H9 (cell line): ENCODE measurements at regions not wholly inside any gene's neighbourhood (a gene's known extent, or its start where the extent isn't known, plus 50 kb on each side); places are given as distances from the start of the nearest gene placed in this dataset.

ENCODE experiments used
- DNase-seq: peaks from one replicate; pipeline ENCODE4 v3.0.0-alpha.2; 2017
- H2AFZ ChIP-seq: one replicate; pipeline ENCODE4 v1.6.1; 2013; ENCODE audit warnings: mild to moderate bottlenecking, low read length, control low read depth, moderate library complexity
- H2AK5ac ChIP-seq: 2 replicates; pipeline ENCODE4 v1.6.1; 2013; ENCODE audit warnings: low read length, control low read depth, mixed read lengths; ENCODE audit not compliant: insufficient read length
- H2BK120ac ChIP-seq: one replicate; pipeline ENCODE4 v1.6.1; 2013; ENCODE audit warnings: low read depth, mild to moderate bottlenecking, low read length, control low read depth, inconsistent platforms; ENCODE audit not compliant: poor library complexity, severe bottlenecking
- H2BK12ac ChIP-seq: 2 replicates; pipeline ENCODE4 v1.6.1; 2013; ENCODE audit warnings: low read length, control low read depth, mixed read lengths, low read depth; ENCODE audit not compliant: insufficient read length
- H2BK15ac ChIP-seq: 2 replicates; pipeline ENCODE4 v1.6.1; 2013; ENCODE audit warnings: low read depth, low read length, control low read depth
- H2BK20ac ChIP-seq: one replicate; pipeline ENCODE4 v1.6.1; 2013; ENCODE audit warnings: low read depth, mild to moderate bottlenecking, low read length, control low read depth, inconsistent platforms; ENCODE audit not compliant: poor library complexity, severe bottlenecking
- H2BK5ac ChIP-seq: 2 replicates; pipeline ENCODE4 v1.6.1; 2013; ENCODE audit warnings: low read length, control low read depth, mixed read lengths; ENCODE audit not compliant: insufficient read length
- H3K14ac ChIP-seq: 2 replicates; pipeline ENCODE4 v1.6.1; 2013; ENCODE audit warnings: low read length, control low read depth; ENCODE audit not compliant: insufficient read depth
- H3K18ac ChIP-seq: 2 replicates; pipeline ENCODE4 v1.6.1; 2013; ENCODE audit warnings: low read depth, mild to moderate bottlenecking, mixed read lengths, low read length, control low read depth; ENCODE audit not compliant: insufficient read length
- H3K23ac ChIP-seq: 2 replicates; pipeline ENCODE4 v1.6.1; 2013; ENCODE audit warnings: low read length, control low read depth, mixed read lengths, low read depth; ENCODE audit not compliant: insufficient read length
- H3K23me2 ChIP-seq: 2 replicates; pipeline ENCODE4 v1.6.1; 2013; ENCODE audit warnings: low read depth, mild to moderate bottlenecking, mixed read lengths, low read length, control low read depth; ENCODE audit not compliant: insufficient read length, poor library complexity, severe bottlenecking
- H3K27ac ChIP-seq: 2 replicates; pipeline ENCODE4 v1.5.1; 2013; ENCODE audit warnings: low read length, control low read depth, mixed read lengths, low read depth; ENCODE audit not compliant: insufficient read length
- H3K27me3 ChIP-seq: 2 replicates; pipeline ENCODE4 v1.6.1; 2013; ENCODE audit warnings: low read length, control low read depth, inconsistent platforms; ENCODE audit not compliant: insufficient read depth
- H3K4ac ChIP-seq: 2 replicates; pipeline ENCODE4 v1.6.1; 2013; ENCODE audit warnings: low read depth, mild to moderate bottlenecking, control low read depth, inconsistent platforms, low read length, moderate library complexity
- H3K4me1 ChIP-seq: 2 replicates; pipeline ENCODE4 v1.6.1; 2013; ENCODE audit warnings: low read length, control low read depth, inconsistent platforms; ENCODE audit not compliant: insufficient read depth
- H3K4me2 ChIP-seq: 2 replicates; pipeline ENCODE4 v1.6.1; 2013; ENCODE audit warnings: low read length, control low read depth, mixed read lengths; ENCODE audit not compliant: insufficient read length, insufficient read depth
- H3K56ac ChIP-seq: 2 replicates; pipeline ENCODE4 v1.6.1; 2013; ENCODE audit warnings: low read depth, mild to moderate bottlenecking, mixed read lengths, low read length, control low read depth; ENCODE audit not compliant: insufficient read length
- H3K79me1 ChIP-seq: 2 replicates; pipeline ENCODE4 v1.6.1; 2013; ENCODE audit warnings: low read depth, mild to moderate bottlenecking, moderate library complexity, low read length, control low read depth, inconsistent platforms; ENCODE audit not compliant: insufficient read depth, poor library complexity, severe bottlenecking
- H3K79me2 ChIP-seq: 2 replicates; pipeline ENCODE4 v1.6.1; 2013; ENCODE audit warnings: low read length, control low read depth, inconsistent platforms; ENCODE audit not compliant: insufficient read depth
- H3K9ac ChIP-seq: 2 replicates; pipeline ENCODE4 v1.6.1; 2013; ENCODE audit warnings: low read length, control low read depth, mixed read lengths; ENCODE audit not compliant: insufficient read length; ENCODE audit errors: extremely low read depth
- H3K9me3 ChIP-seq: one replicate; pipeline ENCODE4 v1.6.1; 2013; ENCODE audit warnings: low read depth, low read length, inconsistent platforms; ENCODE audit not compliant: control insufficient read depth
- H3T11ph ChIP-seq: one replicate; pipeline ENCODE4 v1.6.1; 2013; ENCODE audit warnings: mild to moderate bottlenecking, low read length, control low read depth, inconsistent platforms
- H4K20me1 ChIP-seq: one replicate; pipeline ENCODE4 v1.6.1; 2013; ENCODE audit not compliant: control insufficient read depth, insufficient read length, insufficient read depth
- H4K5ac ChIP-seq: 2 replicates; pipeline ENCODE4 v1.6.1; 2013; ENCODE audit warnings: low read depth, mild to moderate bottlenecking, mixed read lengths, low read length, control low read depth; ENCODE audit not compliant: insufficient read length
- H4K8ac ChIP-seq: replicated peaks from 2 replicates; pipeline ENCODE4 v1.6.1; 2013; ENCODE audit warnings: low read length, control low read depth, mixed read lengths, low read depth; ENCODE audit not compliant: insufficient read length
- H4K91ac ChIP-seq: 2 replicates; pipeline ENCODE4 v1.6.1; 2013; ENCODE audit warnings: low read depth, mild to moderate bottlenecking, moderate library complexity, mixed read lengths, low read length, control low read depth; ENCODE audit not compliant: insufficient read length
- H3K27ac Mint-ChIP-seq, 3 experiments: 2 replicates in 2 of 3; 3 replicates in 1 of 3; pipeline ENCODE4 v1.8.0; 2020 to 2021; ENCODE audit warnings: mixed read lengths in 3 of 3, mild to moderate bottlenecking in 1 of 3, moderate library complexity in 1 of 3
- H3K27me3 Mint-ChIP-seq: 2 replicates; pipeline ENCODE4 v1.8.0; 2021; ENCODE audit warnings: low read depth, mild to moderate bottlenecking, moderate library complexity, mixed read lengths
- H3K36me3 Mint-ChIP-seq, 3 experiments: 2 replicates in 2 of 3; 3 replicates in 1 of 3; pipeline ENCODE4 v1.8.0; 2020 to 2021; ENCODE audit warnings: low read depth in 3 of 3, mixed read lengths in 3 of 3; ENCODE audit not compliant: insufficient read depth in 1 of 3
- H3K4me1 Mint-ChIP-seq, 2 experiments: 2 replicates each; pipeline ENCODE4 v1.8.0; 2020; ENCODE audit warnings: mixed read lengths in 2 of 2
- H3K4me3 Mint-ChIP-seq, 2 experiments: 2 replicates in 1 of 2; 3 replicates in 1 of 2; pipeline ENCODE4 v1.8.0; 2020 to 2021; ENCODE audit warnings: mild to moderate bottlenecking in 2 of 2, mixed read lengths in 2 of 2, moderate library complexity in 1 of 2
- H3K9me3 Mint-ChIP-seq, 2 experiments: 2 replicates in 1 of 2; 3 replicates in 1 of 2; pipeline ENCODE4 v1.8.0; 2020; ENCODE audit warnings: mild to moderate bottlenecking in 2 of 2, mixed read lengths in 2 of 2, moderate library complexity in 1 of 2
- CTCF ChIP-seq: fragments of 200-600 bp; sonication (generic); conservative IDR thresholded peaks from 3 replicates; pipeline ENCODE4 v1.8.0; 2021; ENCODE audit warnings: antibody characterized with exemption, mild to moderate bottlenecking
- WGBS: extraction: QIAGEN DNeasy Blood & Tissue Kit; methylation state at CpG from one replicate; pipeline ENCODE4 v1.1.7; 2013; ENCODE audit warnings: missing lambda C conversion rate, low lambda C conversion rate, mixed read lengths; ENCODE audit not compliant: insufficient read length; ENCODE audit errors: extremely low coverage; 5-methylcytosine and 5-hydroxymethylcytosine counted together

GRCh38 chr7:1289666-1290025 lies 57.0 kb downstream of the UNCX start:
- Histone ChIP-seq H3K23ac (no peak overlapping the region), H4K20me1 (no peaks in the 10 kb centered on the region), H2BK15ac (no peak overlapping the region), H3K9me3 (no peaks in the 10 kb centered on the region), H3K23me2 (no peaks in the 10 kb centered on the region), H3K4me2 (peak overlapping the region; percentile 84), H3K14ac (no peak overlapping the region), H2AK5ac (no peak overlapping the region), H2BK5ac (no peak overlapping the region), H3K79me1 (no peaks in the 10 kb centered on the region), H3K79me2 (no peaks in the 10 kb centered on the region), H2AFZ (no peak overlapping the region), H2BK20ac (no peak overlapping the region), H4K5ac (no peak overlapping the region), H3K9ac (no peak overlapping the region), H2BK12ac (no peak overlapping the region), H4K8ac (no peak overlapping the region), H3T11ph (no peak overlapping the region), H3K27me3 (no peaks in the 10 kb centered on the region; the same call in 1 of the 2 replicates), H2BK120ac (no peak overlapping the region), H4K91ac (no peak overlapping the region), H3K56ac (no peak overlapping the region), H3K4ac (no peak overlapping the region), H3K18ac (no peak overlapping the region), H3K4me1 (no peaks in the 10 kb centered on the region), H3K27ac (no peak overlapping the region)
- Mint-ChIP-seq H3K36me3 (no peaks in the 10 kb centered on the region; a peak in 1 of 7 replicates), H3K4me3 (peak overlapping the region in 1 of 2 experiments; percentile 81; a peak in 3 of 5 replicates), H3K9me3 (no peaks in the 10 kb centered on the region), H3K27me3 (peaks cover 38% of the 10 kb centered on the region), H3K27ac (no peak overlapping the region), H3K4me1 (peaks cover 2 to 3% of the 10 kb centered on the region in 2 experiments; a peak in 1 of 4 replicates)
- no peak for DNase-seq
- TF ChIP-seq CTCF, result no peak
- no CpG with 5 or more reads among the region's 20 CpGs for WGBS
